Epithelial cell of proximal tubule (primary cell): ENCODE measurements at regions not wholly inside any gene's neighbourhood (a gene's known extent, or its start where the extent isn't known, plus 50 kb on each side); places are given as distances from the start of the nearest gene placed in this dataset.
"Not testable (repeated sequence)": the region's sequence is repeated elsewhere in the genome, so short reads cannot be mapped to it uniquely, and the experiment has no call there.

Source experiments
- DNase-seq: peaks from one replicate; pipeline ENCODE4 v3.0.0-alpha.2; 2011; ENCODE audit warnings: low read depth
- H3K4me3 ChIP-seq: 2 replicates; pipeline ENCODE4 v1.5.1; 2011; ENCODE audit warnings: low read depth, mild to moderate bottlenecking, low read length
- CTCF ChIP-seq: conservative IDR thresholded peaks from 2 replicates; pipeline ENCODE4 v1.5.1; 2012; ENCODE audit warnings: low read depth, mild to moderate bottlenecking, low read length

- no peak overlapping the region for H3K4me3 ChIP-seq
- no peak for TF ChIP-seq CTCF
- no peak for DNase-seq
These were observed 203.6 kb upstream of the CHORDC1 start for GRCh38 chr11:90426442-90426841.

- DNase-seq = no peak
- H3K4me3 ChIP-seq = no peak overlapping the region
- TF ChIP-seq CTCF = no peak
These were observed 200.5 kb upstream of the CHORDC1 start for GRCh38 chr11:90423378-90423777.

- not testable (repeated sequence) for DNase-seq
These were observed 199.9 kb upstream of the CHORDC1 start for GRCh38 chr11:90422787-90423186.

GRCh38 chr11:90414221-90414620 lies 191.4 kb upstream of the CHORDC1 start:
- DNase-seq = no peak
- no peak overlapping the region for H3K4me3 ChIP-seq
- no peak for TF ChIP-seq CTCF

More at GRCh38 chr11:90422787-90423186, 199.9 kb upstream of the CHORDC1 start:
- H3K4me3 ChIP-seq = not testable (repeated sequence)

GRCh38 chr11:90407350-90407749 lies 184.5 kb upstream of the CHORDC1 start:
- DNase-seq = no peak
- no peak overlapping the region for H3K4me3 ChIP-seq
- no peak for TF ChIP-seq CTCF

- peak; percentile 18 for TF ChIP-seq CTCF
- no peak overlapping the region for H3K4me3 ChIP-seq
- no peak for DNase-seq
These were observed 169.8 kb upstream of the CHORDC1 start for GRCh38 chr11:90392692-90393091.

GRCh38 chr11:90391756-90392155 lies 168.9 kb upstream of the CHORDC1 start:
- DNase-seq = no peak
- TF ChIP-seq CTCF = no peak
- H3K4me3 ChIP-seq = no peak overlapping the region

- H3K4me3 ChIP-seq = no peak overlapping the region
- DNase-seq = no peak
- TF ChIP-seq CTCF = no peak
These were observed 157.4 kb upstream of the CHORDC1 start for GRCh38 chr11:90380206-90380605.
